Brain pericyte (primary cell): ENCODE measurements at regions not wholly inside any gene's neighbourhood (a gene's known extent, or its start where the extent isn't known, plus 50 kb on each side); places are given as distances from the start of the nearest gene placed in this dataset.
"Not testable (repeated sequence)": the region's sequence is repeated elsewhere in the genome, so short reads cannot be mapped to it uniquely, and the experiment has no call there.

Experiments
- DNase-seq: peaks from one replicate; pipeline ENCODE4 v3.0.0-alpha.2; 2012; ENCODE audit warnings: low read depth, low spot score

DNA sequence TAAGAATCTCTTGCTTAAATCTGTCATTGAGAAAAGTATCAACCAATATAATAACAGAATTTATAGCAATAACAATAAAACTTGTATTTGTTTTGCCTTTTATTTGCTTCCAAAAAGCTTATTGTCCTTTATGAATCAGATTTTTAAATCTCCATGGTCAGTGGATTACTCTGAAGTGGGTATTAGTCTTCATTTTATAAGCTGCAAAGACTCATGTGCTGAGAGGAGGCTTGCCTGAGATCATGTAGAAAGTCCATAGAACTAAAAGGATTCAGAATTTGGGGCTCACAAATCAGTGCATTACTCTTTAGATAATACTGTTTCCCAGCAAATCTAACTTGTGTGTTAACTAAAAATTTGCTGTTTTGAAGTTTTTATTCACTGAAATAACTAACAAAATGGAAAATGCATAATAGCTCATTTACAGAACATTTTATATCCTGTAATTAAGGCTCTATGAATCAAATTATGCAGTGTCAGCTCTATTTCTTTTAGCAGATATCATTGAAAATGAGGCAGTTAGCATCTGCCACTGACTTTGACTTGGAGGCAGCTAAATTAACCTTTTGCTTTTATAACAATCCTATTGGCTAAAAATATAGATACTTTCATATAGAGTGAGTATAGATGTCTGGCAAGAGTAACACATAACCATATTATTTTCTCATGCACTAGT, 781.1 kb upstream of the CITED2 start:
- DNase-seq: no peak

DNA sequence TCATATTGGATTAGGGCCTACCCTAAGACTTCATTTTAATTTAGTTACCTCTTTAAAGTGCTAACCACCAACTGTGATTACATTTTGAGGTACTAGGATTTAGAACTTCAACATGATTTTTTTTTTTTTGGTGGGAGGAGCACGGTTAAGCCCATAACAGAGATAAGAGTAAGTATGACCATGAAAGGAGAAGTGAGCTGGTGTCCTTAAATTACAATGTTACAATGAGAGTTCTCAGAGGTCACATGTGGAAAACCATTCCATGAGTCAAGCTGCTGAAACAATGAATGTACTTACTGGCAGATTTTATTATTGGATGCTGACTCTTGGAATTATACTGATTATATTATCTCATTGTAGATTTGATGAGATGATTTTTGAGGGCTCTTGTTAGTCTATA, 779.3 kb upstream of the CITED2 start:
- no peak for DNase-seq

DNA sequence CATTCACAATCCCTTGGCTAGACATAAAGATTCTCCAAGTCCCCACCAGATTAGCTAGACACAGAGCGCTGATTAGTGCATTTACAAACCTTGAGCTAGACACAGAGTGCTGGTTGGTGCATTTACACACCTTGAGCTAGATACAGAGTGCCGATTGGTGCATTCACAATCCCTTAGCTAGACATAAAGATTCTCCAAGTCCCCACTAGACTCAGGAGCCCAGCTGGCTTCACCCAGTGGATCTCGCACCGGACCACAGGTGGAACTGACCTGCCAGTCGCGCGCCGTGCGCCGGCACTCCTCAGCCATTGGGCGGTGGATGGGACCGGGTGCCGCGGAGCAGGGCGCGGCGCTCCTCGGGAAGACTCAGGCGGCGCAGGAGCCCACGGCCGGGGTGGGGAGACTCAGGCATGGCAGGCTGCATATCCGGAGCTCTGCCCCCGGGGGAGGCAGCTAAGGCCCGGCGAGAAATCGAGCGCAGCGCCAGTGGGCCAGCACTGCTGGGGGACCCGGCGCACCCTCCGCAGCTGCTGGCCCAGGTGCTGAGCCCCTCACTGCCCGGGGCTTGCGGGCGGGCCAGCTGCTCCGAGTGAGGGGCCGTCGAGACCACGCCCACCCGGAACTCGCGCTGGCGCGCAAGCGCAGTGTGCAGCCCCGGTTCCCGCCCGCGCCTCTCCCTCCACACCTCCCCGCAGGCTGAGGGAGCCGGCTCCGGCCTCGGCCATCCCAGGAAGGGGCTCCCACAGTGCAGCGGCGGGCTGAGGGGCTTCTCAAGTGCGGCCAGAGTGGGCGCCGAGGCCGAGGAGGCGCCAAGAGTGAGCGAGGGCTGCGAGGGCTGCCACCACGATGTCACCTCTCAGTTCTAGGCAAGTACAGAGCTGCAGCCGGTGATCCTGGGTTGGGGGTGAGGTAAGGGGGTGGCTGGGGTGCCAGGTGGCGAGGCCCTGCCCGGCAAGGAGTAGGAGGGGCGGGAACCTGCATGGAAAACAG, 773.7 kb upstream of the CITED2 start:
- DNase-seq: not testable (repeated sequence)

DNA sequence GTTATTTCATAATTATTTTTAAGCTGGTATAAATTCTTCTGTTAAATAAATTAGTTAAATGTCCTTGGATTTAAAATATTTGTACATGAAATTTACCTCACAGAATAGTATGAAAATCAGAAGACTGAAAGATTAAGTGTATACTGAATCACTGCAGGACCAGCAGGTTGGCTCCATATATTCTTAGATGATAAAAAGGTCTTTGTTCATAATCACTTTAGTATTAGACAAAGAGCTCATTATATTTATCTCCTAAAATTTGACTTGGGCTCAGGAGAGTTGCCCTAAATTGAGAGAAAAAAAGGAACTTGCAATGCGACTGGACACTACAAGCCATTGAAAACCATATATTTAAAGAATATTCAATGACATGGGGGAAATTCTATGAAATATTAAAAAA, 766.4 kb upstream of the CITED2 start:
- DNase-seq: no peak

DNA sequence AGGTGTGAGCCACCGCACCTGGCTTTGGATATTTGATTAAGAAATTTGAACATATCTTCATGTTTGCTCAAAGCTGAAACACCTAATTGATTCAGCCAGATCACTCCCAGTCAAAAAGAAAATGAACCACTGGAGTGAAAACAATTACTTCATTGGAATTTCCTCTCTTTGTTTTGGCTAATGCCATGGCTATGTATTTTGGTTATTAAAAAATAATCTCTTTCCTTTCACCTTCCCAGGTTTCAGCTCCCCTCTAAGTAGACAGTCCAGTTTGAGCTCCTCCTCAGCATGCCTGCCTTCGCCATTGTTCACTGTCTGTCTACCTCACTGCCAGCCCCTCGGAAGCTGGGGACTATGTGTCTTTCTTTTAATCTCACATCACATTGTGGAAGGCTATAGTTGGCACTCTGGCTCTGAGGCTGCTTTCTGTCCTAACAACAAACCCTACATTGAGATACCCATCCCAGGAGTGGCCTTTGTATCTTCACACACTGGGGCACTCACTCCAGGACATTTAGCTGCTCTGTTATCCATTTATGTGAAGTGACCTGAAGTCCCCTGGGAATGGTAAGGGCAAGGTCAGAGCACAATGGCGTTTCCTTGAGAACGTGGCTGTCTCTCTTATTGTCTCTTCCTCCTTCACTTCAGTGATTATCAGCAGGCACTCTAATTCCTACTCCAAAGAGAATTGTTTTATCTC, 764.0 kb upstream of the CITED2 start:
- DNase-seq: no peak

DNA sequence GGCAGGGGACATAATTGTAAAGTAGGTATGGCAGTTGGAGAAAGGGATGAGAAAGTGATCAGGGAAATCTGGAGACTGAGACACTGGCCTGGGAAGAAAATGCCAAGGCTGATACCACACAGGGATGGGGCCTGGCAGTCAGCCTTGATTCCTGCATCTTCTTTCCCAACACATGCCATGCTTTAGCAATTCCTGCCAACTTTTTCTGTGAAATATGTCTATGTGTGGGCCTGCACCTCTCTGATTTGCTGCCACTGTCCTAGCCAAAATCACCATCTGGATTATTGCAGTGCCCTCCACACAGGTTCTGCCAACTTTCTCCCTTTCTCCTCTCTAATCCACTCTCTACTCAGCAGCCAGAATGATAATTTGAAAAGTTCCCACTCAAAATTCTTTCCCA, 759.8 kb upstream of the CITED2 start:
- DNase-seq: no peak

DNA sequence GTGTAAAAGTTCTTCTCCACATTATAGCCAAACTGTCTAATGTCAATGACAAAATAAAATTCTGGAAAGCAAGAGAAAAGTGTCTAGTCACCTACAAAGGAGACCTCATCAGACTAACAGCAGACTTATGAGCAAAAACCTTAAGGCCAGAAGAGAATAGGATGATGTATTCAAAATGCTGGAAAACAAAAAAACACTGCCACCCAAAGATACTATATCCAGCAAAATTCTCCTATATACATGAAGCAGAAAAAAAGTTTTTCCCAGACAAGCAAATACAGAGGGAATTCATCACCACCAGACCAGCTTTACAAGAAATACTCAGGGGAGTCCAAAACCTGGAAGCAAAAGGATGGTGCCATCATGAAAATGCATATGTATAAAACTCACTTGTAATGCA, 755.6 kb upstream of the CITED2 start:
- DNase-seq: no peak

DNA sequence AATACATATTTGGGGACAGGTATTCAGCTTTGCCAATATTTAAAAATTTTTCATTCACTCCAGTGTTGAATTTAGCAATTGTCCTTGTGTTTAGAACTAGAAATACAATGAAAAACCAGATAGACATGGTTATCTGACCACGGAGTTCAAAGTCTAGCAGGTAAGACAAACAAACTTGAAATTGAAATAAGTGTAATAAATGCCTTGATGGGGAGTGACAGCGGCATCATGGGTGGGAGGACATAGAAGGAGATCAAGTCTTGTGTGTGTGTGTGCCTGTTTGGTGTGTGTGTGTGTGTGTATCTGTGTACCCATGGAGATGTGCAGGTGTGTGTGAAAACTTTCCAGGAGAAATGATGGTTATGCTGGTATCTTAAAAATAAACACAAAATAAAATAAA, 750.0 kb upstream of the CITED2 start:
- DNase-seq: no peak

DNA sequence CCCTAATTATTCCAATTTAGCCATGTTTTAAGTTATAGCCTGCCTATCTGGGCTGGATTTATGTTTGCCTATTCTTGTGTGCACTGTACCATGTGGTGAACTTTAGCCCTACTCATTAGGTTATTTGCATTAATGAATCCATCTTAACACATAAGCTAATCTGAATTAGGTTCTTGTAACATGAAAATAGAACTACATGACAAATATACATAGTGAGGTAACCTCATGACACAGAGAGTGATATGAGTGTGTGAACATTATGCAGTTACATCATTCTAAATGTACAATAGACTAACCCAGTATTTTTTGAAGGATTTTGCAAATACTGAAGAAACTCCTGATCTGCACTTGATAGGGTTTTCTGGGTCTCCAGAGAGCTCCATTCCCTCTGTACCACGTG, 733.7 kb upstream of the CITED2 start:
- no peak for DNase-seq

DNA sequence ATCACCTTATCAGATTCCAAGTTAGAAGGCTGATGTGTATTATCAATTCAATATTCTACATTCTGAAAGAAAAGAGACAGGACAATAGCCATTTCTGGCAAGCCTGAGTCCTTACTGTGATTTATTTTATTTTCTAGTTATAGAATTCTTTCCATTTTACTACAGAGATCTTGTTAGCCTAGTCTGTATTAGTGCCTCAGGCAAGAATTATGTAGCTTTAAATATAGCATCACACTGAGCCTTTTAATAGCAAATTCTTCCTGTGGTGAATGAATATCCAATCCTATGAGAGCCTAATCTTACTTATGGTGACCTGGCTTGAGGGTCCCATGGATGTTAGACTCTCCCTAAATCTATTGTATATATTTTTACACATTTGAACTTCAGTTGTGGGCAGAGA, 732.8 kb upstream of the CITED2 start:
- no peak for DNase-seq

DNA sequence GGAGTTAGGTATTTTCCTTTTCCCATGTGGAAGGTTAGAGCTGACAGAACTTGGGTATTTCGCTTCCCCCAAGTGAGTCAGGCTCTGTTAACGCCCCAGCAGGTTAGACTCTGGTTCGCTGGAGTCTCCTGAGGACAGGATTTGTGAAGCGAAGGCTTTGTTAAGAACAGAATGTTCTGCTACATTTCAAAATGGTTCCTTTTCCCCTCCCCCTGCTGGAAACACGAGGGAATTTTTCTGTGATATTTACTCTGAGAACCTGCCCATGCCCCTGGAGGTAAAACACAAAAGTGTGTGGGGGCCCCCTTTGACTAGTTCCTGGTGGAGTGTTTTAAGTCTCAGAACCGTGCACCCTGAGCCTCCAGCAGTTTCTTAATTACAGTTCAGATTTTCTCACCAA, 731.4 kb upstream of the CITED2 start:
- DNase-seq: no peak

DNA sequence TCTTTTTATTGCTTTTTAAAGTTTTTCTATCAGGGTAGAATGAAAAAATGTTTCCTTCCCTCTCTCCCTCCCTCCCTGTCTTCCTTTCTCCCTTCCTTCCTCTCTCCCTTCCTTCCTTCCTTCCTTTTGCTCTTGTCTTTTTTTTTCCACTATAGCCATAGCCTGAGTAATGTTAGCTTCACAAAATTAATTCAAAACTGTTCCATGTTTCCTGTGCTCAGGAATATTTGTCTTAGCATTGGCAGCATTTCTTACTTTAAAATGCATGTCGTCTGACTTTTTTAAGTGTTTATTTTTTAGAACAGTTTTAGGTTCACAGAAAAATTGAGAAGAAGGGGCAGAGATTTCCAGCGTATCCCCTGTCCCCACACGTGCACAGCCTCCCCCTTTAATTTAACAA, 730.8 kb upstream of the CITED2 start:
- no peak for DNase-seq

DNA sequence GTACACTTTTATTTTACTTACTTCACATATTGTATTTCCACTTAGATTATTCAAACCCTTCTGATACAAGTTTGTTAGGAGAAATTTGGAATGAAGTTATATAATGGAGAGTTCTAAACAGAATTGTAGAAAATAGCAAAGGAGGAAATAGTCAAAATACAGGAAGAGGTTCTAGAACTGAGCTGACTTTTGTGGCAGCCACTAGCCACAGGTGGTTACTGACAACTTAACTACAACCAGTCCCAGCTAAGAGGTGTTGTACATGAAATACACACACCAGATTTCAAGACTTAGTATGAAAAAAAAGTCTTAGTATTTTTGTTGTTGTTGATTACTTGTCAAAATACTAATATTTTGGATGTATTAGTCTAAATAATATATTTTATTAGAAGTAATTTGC, 727.4 kb upstream of the CITED2 start:
- DNase-seq: no peak

DNA sequence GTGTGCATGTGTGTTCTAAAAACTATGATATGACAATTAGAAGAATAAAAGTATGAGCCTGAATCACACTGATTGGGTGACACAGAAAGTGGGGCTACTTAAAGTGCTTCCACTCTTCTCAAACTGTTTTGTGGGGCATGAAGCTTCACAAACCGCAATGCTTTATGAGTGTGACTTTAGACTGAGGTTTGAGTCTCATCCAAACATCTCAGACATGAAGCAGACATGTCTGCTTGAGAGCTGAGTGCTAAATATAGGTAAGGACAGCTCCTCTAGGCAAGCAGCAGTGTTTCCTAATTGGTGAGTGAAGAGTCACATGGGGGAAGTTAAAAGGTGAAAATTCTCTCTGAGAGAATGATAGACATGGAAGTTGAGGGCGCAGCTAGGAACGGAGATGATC, 726.9 kb upstream of the CITED2 start:
- DNase-seq: no peak

DNA sequence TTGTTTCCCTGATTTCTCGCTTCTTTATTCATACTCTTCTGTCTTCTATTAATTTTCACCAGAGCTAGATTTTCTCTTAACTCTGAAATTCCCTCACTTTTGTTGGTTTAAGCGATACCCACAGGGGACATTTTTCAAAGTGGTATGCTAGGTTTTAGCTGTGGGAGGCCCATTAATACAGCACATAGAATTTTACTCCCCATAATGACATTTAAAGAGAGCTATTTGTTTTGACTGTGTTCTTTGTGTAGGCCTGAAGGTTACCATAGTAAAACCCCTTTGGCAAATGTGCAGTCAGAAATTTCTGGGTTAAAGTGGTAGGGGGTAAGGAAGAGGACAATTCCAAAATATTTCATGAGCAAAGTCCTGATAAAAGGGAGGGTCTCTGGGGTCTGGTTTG, 721.1 kb upstream of the CITED2 start:
- no peak for DNase-seq

DNA sequence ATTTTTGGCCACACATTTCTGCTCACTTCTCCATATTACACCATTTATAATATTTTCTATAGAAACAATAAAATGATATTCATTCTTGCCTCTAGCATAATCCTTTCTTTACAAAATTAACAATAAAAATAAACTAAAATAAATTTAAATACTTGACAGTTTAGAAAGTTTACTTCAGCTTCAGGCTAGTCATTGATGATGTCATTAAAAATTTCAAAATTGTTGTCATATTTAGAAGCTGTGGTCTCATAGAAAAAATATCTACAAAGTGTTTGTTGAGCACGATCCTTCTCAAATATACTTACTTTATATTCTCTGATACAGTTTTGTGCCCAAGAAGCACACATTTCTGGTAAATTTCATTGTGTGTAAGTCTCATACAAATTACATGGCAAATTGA, 717.4 kb upstream of the CITED2 start:
- no peak for DNase-seq

DNA sequence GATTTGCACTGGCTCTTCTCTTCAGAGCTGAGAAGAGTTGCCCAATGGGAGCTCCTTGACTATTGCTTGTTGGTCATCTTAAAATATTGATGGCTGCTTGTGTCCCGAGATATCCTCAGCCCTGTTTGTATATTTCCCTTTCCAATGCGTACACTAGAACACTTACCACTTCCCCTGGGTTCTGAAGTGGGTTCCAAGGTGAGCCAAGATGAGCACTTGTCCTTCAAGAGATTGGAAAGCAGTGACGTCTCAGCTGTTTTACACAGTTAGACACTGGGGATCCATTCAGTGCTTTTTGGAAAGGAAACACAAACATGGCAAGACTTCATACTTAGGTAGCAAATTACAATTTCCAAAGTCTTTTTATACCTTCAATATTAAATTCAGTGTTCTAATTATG, 716.4 kb upstream of the CITED2 start:
- no peak for DNase-seq

DNA sequence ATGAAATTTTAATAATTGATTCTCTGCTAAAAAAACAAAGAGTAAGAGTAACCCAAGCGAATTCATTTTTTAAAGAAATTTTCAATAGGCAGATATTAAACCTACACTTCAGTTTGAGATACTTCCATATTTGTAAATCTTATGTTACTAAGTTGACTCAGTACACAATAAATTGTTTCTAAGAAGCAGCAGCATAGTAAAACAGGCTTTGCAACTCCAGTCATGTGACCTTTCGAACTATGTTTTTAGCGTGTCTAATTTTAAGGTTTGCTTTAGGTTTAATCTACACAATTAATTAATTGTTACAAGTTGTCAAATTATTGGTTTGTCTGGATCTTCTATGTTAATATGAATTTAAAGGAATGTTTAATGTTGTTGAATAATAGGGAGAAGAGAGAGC, 708.9 kb upstream of the CITED2 start:
- no peak for DNase-seq

DNA sequence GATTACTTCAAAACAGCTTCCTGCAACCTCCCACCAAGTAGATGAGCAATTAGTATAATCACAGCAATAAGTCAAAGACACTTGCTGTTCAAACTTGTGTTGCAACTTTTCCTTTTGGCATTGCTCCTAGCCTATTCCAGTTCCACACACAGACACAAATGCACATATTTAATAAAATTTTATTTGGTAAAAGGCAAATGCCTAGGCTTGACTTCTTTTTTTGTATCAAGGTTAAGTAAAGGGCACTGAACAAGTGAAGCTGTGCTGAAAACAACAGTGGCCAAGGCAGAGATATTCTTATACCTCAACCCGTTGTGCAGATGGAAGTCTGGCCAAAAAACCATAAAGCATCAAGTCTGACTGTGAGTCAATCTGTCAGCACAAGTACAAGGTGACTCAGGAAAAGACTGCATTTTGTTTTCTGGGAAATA, 708.4 kb upstream of the CITED2 start:
- DNase-seq: no peak

DNA sequence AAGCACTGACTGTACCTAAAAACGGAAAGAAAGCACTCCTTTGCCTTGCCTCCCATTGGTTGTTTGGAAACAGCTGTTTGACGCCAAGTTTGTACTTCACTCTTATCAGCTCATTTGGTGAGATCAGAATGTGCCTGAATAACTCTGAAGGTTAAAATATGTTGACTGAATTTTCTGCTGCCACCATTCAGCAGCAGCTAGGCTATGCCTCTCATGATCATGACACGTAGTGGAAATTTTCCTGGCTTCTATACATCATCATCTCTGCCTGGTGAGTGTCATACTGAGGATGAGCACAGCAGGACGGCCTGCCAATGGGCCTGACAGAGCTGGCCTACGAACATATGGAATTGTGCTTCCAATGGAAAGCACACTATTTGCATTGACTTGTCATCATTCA, 704.9 kb upstream of the CITED2 start:
- DNase-seq: no peak

DNA sequence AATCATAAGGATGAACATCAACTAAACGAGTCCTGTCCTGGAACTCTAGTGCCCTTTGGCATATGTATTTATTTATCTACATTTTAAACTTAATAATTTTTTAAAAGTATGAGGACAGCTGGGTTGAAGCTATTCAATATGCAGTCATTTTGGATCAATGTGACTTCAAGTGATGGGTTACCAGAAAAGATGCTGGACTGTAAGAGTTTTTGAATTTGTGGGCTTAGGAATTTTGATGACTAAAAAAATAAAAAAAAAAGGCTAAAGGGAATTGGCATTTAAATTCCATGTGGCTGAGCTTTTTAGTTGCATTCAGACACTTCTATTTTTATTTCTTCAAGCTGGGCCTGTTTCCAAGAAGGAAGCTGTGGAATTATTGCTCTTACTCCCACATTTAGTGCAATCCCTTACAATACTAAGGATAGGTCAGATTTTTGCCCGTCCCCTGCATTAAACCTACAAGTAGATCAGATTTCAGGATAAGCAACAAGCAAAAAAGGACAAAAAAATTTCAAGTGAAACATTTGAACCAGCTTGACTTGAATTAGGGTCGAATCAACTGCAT, 704.2 kb upstream of the CITED2 start:
- DNase-seq: peak; percentile 63
